SK-N-SH (cell line): ENCODE measurements at regions not wholly inside any gene's neighbourhood (a gene's known extent, or its start where the extent isn't known, plus 50 kb on each side); places are given as distances from the start of the nearest gene placed in this dataset.

Experiments
- CTCF ChIP-seq: fragments of 200-600 bp; sonication (generic); IDR thresholded peaks from 2 replicates; pipeline ENCODE4 v1.6.1; 2017; ENCODE audit warnings: antibody characterized with exemption, mild to moderate bottlenecking, moderate library complexity
- EP300 ChIP-seq, 2 experiments: IDR thresholded peaks; 2 replicates each; pipeline versions ENCODE4 v1.4.0 to v1.6.1; 2012; ENCODE audit warnings: borderline replicate concordance in 1 of 2, low read depth in 1 of 2, low read length in 1 of 2
- JUND ChIP-seq: IDR thresholded peaks from 2 replicates; pipeline ENCODE4 v1.4.0; 2012
- MAX ChIP-seq: IDR thresholded peaks from 2 replicates; pipeline ENCODE4 v1.4.0; 2012; ENCODE audit warnings: low read depth
- TAF1 ChIP-seq: IDR thresholded peaks from 2 replicates; pipeline ENCODE4 v1.6.1; 2012; ENCODE audit warnings: low read depth, mild to moderate bottlenecking, low read length, moderate library complexity, borderline replicate concordance
- TEAD4 ChIP-seq: IDR thresholded peaks from 2 replicates; pipeline ENCODE4 v1.4.0; 2012; ENCODE audit warnings: mild to moderate bottlenecking, borderline replicate concordance; ENCODE audit not compliant: insufficient read depth
- TF ChIP-seq, protein P1 (sequence below): fragments of 150-350 bp; IDR thresholded peaks from 2 replicates; pipeline ENCODE4 v1.6.1; 2016; ENCODE audit warnings: mild to moderate bottlenecking, low read depth, low read length

GRCh38 chr16:86150641-86151238 lies 251.8 kb downstream of the IRF8 start:
- TF ChIP-seq JUND (no peak), CTCF (no peak), TEAD4 (no peak), EP300 (IDR thresholded peaks at IDR 0.05; ENCODE audit: borderline replicate concordance in 1 of 2, low read depth in 1 of 2, low read length in 1 of 2) (no peak), MAX (no peak), TAF1 (no peak)
- TF ChIP-seq, protein P1, sequence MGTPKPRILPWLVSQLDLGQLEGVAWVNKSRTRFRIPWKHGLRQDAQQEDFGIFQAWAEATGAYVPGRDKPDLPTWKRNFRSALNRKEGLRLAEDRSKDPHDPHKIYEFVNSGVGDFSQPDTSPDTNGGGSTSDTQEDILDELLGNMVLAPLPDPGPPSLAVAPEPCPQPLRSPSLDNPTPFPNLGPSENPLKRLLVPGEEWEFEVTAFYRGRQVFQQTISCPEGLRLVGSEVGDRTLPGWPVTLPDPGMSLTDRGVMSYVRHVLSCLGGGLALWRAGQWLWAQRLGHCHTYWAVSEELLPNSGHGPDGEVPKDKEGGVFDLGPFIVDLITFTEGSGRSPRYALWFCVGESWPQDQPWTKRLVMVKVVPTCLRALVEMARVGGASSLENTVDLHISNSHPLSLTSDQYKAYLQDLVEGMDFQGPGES = no peak
